GM12874 (cell line): ENCODE measurements at regions not wholly inside any gene's neighbourhood (a gene's known extent, or its start where the extent isn't known, plus 50 kb on each side); places are given as distances from the start of the nearest gene placed in this dataset.

Experiments
- TF ChIP-seq, protein P1 (sequence below): IDR thresholded peaks from 2 replicates; pipeline ENCODE4 v1.5.1; 2011; ENCODE audit warnings: low read depth, mild to moderate bottlenecking, control low read depth, low read length, moderate library complexity; ENCODE audit not compliant: insufficient read depth

DNA sequence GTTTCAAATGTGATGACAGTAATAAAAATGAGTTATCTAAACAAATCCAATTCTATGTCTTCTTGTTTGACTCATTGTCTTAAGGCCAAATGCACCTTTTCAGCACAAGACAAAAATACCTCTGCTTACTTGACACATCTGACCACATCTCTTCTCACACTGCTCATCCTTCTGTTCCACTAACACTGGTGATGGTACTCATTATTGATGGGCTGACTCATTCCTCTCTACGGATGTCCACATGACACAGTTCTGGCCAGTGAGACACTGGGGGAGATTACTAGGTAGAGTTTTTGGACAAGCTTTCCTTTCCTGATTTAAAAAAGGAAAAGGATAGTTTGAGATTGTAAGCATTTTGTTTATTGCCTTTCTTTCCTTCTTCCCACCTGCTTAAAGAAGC, 410.6 kb upstream of the THRB start:
- TF ChIP-seq, protein P1, sequence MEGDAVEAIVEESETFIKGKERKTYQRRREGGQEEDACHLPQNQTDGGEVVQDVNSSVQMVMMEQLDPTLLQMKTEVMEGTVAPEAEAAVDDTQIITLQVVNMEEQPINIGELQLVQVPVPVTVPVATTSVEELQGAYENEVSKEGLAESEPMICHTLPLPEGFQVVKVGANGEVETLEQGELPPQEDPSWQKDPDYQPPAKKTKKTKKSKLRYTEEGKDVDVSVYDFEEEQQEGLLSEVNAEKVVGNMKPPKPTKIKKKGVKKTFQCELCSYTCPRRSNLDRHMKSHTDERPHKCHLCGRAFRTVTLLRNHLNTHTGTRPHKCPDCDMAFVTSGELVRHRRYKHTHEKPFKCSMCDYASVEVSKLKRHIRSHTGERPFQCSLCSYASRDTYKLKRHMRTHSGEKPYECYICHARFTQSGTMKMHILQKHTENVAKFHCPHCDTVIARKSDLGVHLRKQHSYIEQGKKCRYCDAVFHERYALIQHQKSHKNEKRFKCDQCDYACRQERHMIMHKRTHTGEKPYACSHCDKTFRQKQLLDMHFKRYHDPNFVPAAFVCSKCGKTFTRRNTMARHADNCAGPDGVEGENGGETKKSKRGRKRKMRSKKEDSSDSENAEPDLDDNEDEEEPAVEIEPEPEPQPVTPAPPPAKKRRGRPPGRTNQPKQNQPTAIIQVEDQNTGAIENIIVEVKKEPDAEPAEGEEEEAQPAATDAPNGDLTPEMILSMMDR, result no peak

DNA sequence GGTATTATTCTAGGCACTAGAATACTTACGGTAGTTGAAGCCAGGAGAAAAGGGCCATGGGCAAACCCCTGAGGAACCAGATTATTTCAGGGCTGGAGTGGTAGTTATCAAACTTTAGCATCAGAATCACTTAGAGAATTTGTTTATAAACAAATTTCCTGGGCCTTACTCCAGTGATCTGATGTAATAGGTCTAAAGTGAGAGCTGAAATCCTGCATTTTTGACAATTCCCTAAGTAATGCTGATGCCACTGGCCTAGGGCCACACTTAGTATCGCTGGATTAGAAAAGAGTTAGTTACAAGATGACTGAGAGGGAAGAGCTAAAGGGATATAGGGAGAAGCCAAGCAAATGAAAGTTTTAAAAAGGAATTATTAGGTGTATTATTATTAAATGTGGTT, 412.5 kb upstream of the THRB start:
- TF ChIP-seq, protein P1, result no peak

DNA sequence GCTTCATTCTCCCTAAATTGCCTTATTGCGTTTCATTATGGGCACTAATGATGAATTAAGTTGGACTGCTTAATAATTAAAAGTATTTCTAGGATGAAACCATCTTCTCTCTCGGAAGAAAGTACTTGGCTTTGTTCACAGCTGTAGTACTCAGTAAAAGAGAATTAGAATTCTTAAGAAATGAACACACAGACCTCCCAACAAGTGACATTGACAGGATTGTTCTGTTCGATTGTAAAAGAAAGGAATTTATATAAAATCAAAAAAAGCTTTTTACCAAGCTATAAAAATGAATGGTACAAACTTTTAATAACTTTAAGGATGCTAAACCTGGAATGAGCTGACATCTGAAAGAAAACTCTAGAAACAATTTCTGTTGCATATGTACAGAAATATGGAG, 416.4 kb upstream of the THRB start:
- TF ChIP-seq, protein P1, result no peak

DNA sequence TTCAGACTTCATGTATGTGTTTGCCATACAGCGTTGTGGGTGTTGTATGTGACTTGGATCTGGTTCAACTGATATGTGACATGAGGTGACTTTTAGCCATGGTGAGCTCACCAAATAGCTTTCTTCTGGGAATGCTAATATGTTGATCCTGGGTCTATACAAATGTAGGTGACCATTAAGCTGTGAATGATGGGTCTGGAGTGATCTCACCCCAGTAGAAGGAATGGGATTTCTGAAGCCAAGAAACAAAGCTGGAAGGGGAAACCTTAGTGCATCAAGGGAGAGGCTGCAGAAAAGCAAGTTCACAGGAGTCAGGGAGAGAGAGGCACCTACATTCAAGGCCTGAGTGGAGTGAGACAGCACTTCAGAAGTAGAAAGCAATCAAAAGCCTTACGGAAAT, 421.0 kb upstream of the THRB start:
- TF ChIP-seq, protein P1, result no peak

DNA sequence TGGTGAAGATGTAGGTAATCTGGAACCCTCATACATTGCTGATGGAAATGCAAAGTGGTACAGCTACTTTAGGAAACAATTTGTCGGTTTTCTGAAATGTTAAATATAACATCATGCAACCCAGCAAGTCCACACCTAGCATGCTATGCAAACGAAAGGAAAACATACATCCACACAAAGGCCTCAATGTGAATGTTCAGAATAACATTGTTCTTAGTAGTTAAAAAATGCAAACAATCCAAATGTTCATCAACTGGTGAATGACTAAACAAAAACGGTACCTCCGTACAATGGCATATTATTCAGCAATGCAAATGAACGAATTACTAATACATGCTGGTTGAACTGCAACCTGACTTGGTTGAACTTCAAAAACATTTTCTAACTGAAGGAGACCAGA, 423.3 kb upstream of the THRB start:
- TF ChIP-seq, protein P1, result no peak

DNA sequence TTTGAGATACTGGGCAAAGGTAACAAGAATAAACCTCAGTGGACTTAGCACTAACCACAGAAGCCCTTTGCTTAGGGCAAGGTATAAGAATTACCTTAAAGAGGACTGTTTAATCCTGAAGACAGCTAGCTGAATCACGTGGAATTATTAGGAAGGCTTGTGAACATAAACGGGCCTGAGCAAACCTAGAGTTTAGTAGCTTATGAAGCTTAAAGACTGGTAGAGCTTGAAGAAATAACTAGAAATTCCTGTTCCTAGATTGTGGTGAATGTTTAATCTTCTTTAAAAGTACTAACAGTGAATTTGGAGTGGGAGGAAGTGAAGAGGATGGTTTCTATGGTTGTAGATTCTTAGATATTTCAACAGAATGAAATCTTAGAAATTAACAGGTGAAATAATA, 428.9 kb upstream of the THRB start:
- TF ChIP-seq, protein P1, result no peak

DNA sequence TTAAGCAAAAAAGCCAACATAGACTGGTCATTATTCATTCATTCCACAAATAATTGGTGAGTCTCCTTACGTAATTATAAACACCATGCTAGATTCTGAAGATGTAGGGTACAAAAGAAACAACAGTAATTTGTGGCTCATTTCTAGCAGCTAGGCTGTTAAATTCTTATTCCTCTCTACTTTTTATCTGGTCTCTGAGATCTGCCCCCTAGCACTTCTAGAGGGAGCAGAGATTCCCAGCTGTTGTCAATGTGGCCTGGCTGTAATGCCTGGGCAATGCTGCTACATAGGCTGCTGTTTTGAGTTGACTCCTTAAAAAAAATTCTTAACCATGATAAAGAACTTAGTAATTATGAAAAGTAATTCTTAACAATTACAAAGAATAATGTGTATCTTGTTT, 434.9 kb upstream of the THRB start:
- TF ChIP-seq, protein P1, result no peak

DNA sequence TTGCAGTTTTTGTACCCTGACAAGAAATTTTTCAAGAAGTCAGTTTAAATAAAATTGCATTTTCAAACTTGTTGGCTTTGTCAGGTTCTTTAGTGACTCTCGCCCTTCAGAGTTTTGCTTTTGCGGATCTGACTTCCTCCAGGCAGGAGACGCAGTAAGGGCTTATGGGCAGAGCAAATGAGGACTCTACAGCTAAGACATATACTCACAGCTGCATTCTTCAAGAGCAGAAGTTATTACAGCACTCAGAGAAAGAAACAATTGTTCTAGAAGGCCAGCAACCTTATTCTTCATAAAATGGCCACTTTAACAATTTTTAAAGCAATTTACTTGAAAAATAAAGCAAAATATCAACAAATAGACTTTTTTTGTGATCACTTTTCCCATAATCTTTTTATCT, 438.8 kb upstream of the THRB start:
- TF ChIP-seq, protein P1, result no peak
